Keratinocyte (primary cell): ENCODE measurements at regions not wholly inside any gene's neighbourhood (a gene's known extent, or its start where the extent isn't known, plus 50 kb on each side); places are given as distances from the start of the nearest gene placed in this dataset.

Experiments used
- EZH2 ChIP-seq: IDR thresholded peaks from one replicate; pipeline ENCODE4 v1.6.1; 2012; ENCODE audit warnings: inconsistent platforms, mild to moderate bottlenecking, low read length, moderate library complexity
- TF ChIP-seq, protein P1 (sequence below), 3 experiments: IDR thresholded peaks in 1 of 3; conservative IDR thresholded peaks in 1 of 3; optimal IDR thresholded peaks in 1 of 3; 2 replicates in 2 of 3; 3 replicates in 1 of 3; pipeline versions ENCODE3 to v1.5.1; 2011; ENCODE audit warnings: low read length in 3 of 3, mild to moderate bottlenecking in 3 of 3, moderate library complexity in 2 of 3, control low read depth in 1 of 3, inconsistent platforms in 1 of 3; ENCODE audit not compliant: insufficient read depth in 2 of 3; ENCODE audit errors: extremely low read depth in 1 of 3

DNA sequence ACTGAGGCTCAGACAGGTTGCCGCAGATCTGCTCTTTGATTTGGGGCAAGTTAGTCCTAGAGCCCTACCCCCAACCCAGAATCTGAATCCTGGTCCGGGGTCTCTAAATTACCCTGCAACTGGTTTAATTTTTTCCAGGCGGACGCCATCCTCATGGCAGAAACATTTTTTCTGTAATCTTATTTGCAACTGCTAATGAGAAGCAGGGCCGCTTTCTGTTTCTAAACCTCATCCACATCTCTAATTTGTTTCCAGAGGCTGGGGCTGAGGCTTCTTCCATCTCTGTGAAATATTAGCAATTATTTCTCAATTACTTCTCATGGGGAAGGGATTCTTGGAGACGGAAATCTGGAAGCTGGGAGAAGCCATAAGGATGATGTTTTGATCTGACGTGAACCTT lies 261.6 kb downstream of the RPS24 start:
- TF ChIP-seq, protein P1, sequence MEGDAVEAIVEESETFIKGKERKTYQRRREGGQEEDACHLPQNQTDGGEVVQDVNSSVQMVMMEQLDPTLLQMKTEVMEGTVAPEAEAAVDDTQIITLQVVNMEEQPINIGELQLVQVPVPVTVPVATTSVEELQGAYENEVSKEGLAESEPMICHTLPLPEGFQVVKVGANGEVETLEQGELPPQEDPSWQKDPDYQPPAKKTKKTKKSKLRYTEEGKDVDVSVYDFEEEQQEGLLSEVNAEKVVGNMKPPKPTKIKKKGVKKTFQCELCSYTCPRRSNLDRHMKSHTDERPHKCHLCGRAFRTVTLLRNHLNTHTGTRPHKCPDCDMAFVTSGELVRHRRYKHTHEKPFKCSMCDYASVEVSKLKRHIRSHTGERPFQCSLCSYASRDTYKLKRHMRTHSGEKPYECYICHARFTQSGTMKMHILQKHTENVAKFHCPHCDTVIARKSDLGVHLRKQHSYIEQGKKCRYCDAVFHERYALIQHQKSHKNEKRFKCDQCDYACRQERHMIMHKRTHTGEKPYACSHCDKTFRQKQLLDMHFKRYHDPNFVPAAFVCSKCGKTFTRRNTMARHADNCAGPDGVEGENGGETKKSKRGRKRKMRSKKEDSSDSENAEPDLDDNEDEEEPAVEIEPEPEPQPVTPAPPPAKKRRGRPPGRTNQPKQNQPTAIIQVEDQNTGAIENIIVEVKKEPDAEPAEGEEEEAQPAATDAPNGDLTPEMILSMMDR (optimal IDR thresholded peaks at IDR 0.05 in 1 of 3, IDR thresholded peaks at IDR 0.05 in 1 of 3, conservative IDR thresholded peaks at IDR 0.05 in 1 of 3; ENCODE audit: extremely low read depth in 1 of 3, insufficient read depth in 2 of 3, low read length in 3 of 3): no peak
- TF ChIP-seq EZH2: no peak
